ENCODE measurements at regions not wholly inside any gene's neighbourhood (a gene's known extent, or its start where the extent isn't known, plus 50 kb on each side); places are given as distances from the start of the nearest gene placed in this dataset.
A peak's percentile ranks its signal among the peaks of the same experiment; 100 is the strongest.

DNA sequence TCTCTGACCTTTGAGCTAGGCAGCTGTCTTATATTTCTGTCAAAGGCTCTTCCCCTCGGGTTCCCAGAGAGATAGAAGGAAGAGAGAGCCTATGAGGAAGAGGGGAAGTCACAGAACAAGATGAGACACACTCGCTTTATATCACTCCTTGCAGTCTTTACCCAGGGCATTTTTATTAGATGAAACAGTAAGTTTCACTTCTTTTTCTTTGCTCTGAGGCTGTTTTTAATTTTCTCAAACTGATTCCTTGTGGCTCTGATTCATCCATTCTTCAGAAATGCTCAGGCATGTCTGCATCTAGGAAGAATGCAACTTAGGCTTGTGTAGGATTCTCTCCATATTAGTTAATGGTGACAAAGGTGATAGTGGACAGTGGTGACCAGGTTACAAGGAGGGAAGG is 132.9 kb upstream of the CHD1 start:
- Histone ChIP-seq H2AFZ (ENCODE audit: insufficient read depth, low read depth, low read length, poor library complexity, severe bottlenecking) (peak overlapping the region; percentile 13), H3K36me3 (replicated peaks in 1 of 2; ENCODE audit: control extremely low read depth in 1 of 2, control insufficient read depth in 1 of 2, extremely low read depth in 1 of 2, insufficient read depth in 2 of 2, low read length in 1 of 2) (no peaks in the 10 kb centered on the region), H3K4me3 (ENCODE audit: control extremely low read depth in 1 of 5, extremely low read depth in 1 of 5, insufficient read depth in 1 of 5, low read depth in 2 of 5, low read length in 4 of 5) (no peak overlapping the region), H3K9me3 (ENCODE audit: control extremely low read depth in 1 of 3, control insufficient read depth in 2 of 3, insufficient read depth in 1 of 3, low read length in 2 of 3) (no peaks in the 10 kb centered on the region), H4K20me1 (ENCODE audit: control insufficient read depth, insufficient read depth, low read length, poor library complexity, severe bottlenecking) (no peaks in the 10 kb centered on the region), H3K4me2 (replicated peaks; ENCODE audit: low read depth, low read length, poor library complexity, severe bottlenecking) (no peak overlapping the region), H3K27ac (ENCODE audit: low read length in 2 of 2) (no peak overlapping the region), H3K27me3 (replicated peaks in 1 of 4; ENCODE audit: control extremely low read depth in 1 of 4, control insufficient read depth in 3 of 4, insufficient read depth in 4 of 4, low read length in 3 of 4) (no peaks in the 10 kb centered on the region), H3K79me2 (ENCODE audit: control insufficient read depth, insufficient read depth, low read length) (no peaks in the 10 kb centered on the region), H3K9ac (ENCODE audit: low read length) (no peak overlapping the region), H3K4me1 (ENCODE audit: control insufficient read depth in 2 of 2, insufficient read depth in 2 of 2, low read length in 2 of 2) (peaks cover 24 to 41% of the 10 kb centered on the region in 2 donors)
- Mint-ChIP-seq H3K4me3 (no peak overlapping the region), H3K27me3 (no peaks in the 10 kb centered on the region), H3K4me1 (peaks cover 37% of the 10 kb centered on the region), H3K9me3 (ENCODE audit: insufficient read depth) (no peaks in the 10 kb centered on the region), H3K27ac (no peak overlapping the region)
- ChIA-PET POLR2A (interaction anchor here (0.6 kb wide), 1 partner anchor 135 kb away, joined by 3 read pairs; no protein-coding TSS in a partner anchor), CTCF (interaction anchor here (0.9 to 9.1 kb wide), 18 partner anchors 16 to 291 kb away, joined by 3 to 90 read pairs (median 5); partner anchors contain the start of gene CHD1)
- intact Hi-C loops (cut with micrococcal nuclease) = loop anchor here (2.0 to 5.0 kb wide), 2 partner anchors 57 to 1829 kb away; no protein-coding TSS in a partner anchor
- TF ChIP-seq EZH2 (IDR thresholded peaks at IDR 0.05; ENCODE audit: borderline replicate concordance, insufficient read depth, low read depth, low read length, poor library complexity, severe bottlenecking) = no peak
- TF ChIP-seq, protein P1, sequence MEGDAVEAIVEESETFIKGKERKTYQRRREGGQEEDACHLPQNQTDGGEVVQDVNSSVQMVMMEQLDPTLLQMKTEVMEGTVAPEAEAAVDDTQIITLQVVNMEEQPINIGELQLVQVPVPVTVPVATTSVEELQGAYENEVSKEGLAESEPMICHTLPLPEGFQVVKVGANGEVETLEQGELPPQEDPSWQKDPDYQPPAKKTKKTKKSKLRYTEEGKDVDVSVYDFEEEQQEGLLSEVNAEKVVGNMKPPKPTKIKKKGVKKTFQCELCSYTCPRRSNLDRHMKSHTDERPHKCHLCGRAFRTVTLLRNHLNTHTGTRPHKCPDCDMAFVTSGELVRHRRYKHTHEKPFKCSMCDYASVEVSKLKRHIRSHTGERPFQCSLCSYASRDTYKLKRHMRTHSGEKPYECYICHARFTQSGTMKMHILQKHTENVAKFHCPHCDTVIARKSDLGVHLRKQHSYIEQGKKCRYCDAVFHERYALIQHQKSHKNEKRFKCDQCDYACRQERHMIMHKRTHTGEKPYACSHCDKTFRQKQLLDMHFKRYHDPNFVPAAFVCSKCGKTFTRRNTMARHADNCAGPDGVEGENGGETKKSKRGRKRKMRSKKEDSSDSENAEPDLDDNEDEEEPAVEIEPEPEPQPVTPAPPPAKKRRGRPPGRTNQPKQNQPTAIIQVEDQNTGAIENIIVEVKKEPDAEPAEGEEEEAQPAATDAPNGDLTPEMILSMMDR (IDR thresholded peaks at IDR 0.05) = no peak
- WGBS (ENCODE audit: insufficient coverage) = no CpG with 5 or more reads among the region's 2 CpGs
- no peak for ATAC-seq (ENCODE audit: low read depth)
- DNase-seq = no peak

DNA sequence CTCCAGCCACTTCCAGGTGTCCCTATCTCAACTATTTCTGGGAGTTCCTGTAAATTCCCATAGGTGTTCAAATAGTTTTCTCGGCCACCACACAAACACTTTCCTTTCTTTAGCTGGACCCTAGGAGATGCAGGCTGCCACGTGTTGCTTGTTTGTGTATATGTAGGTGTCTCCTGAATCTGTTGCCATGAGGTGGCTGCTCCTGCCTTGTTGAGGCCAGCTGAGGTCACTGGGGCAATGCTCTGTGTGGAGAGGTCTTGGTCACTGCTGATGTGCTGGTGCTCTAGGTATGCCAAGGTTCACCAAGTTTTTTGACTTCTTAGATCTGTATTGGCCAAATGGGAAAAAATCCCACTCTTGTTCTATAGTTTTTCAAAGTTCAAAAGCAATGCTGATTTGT is 132.5 kb upstream of the CHD1 start:
- peaks cover 38% of the 10 kb centered on the region for H3K4me1 Mint-ChIP-seq
- no peak overlapping the region for H3K4me2 ChIP-seq (replicated peaks; ENCODE audit: low read depth, low read length, poor library complexity, severe bottlenecking)
- intact Hi-C loops (cut with micrococcal nuclease) = loop anchor here (2.0 to 5.0 kb wide), 2 partner anchors 56 to 1829 kb away; no protein-coding TSS in a partner anchor

More for the DNA sequence above, 132.5 kb upstream of the CHD1 start:
- peaks cover 24 to 41% of the 10 kb centered on the region in 2 donors for H3K4me1 ChIP-seq (ENCODE audit: control insufficient read depth in 2 of 2, insufficient read depth in 2 of 2, low read length in 2 of 2)
- ChIA-PET CTCF (interaction anchor here (0.9 to 9.1 kb wide), 25 partner anchors 16 to 1830 kb away, joined by 3 to 90 read pairs (median 4); partner anchors contain the start of gene CHD1), POLR2A (interaction anchor here (0.6 to 1.4 kb wide), 2 partner anchors 132 to 134 kb away, joined by 3 to 11 read pairs; partner anchors contain the start of gene CHD1)
- no peak overlapping the region for H3K9ac ChIP-seq (ENCODE audit: low read length)
- H3K9me3 Mint-ChIP-seq (ENCODE audit: insufficient read depth) = no peaks in the 10 kb centered on the region
- no peak overlapping the region for H3K4me3 Mint-ChIP-seq
- no peaks in the 10 kb centered on the region for H3K27me3 ChIP-seq (replicated peaks in 1 of 4; ENCODE audit: control extremely low read depth in 1 of 4, control insufficient read depth in 3 of 4, insufficient read depth in 4 of 4, low read length in 3 of 4)
- H2AFZ ChIP-seq (ENCODE audit: insufficient read depth, low read depth, low read length, poor library complexity, severe bottlenecking) = peak overlapping the region; percentile 13
- WGBS (ENCODE audit: insufficient coverage) = 43% methylated on average over 1 of the region's 2 CpGs
- no peaks in the 10 kb centered on the region for H3K27me3 Mint-ChIP-seq
- no peak overlapping the region for H3K27ac ChIP-seq (ENCODE audit: low read length in 2 of 2)
- H3K27ac Mint-ChIP-seq = no peak overlapping the region
- DNase-seq (no peak), ATAC-seq (ENCODE audit: low read depth) (no peak)
- H3K4me3 ChIP-seq (ENCODE audit: control extremely low read depth in 1 of 5, extremely low read depth in 1 of 5, insufficient read depth in 1 of 5, low read depth in 2 of 5, low read length in 4 of 5) = no peak overlapping the region
- no peaks in the 10 kb centered on the region for H3K9me3 ChIP-seq (ENCODE audit: control extremely low read depth in 1 of 3, control insufficient read depth in 2 of 3, insufficient read depth in 1 of 3, low read length in 2 of 3)
- TF ChIP-seq, protein P1 (IDR thresholded peaks at IDR 0.05) = no peak
- no peak for TF ChIP-seq EZH2 (IDR thresholded peaks at IDR 0.05; ENCODE audit: borderline replicate concordance, insufficient read depth, low read depth, low read length, poor library complexity, severe bottlenecking)
- no peaks in the 10 kb centered on the region for H3K36me3 ChIP-seq (replicated peaks in 1 of 2; ENCODE audit: control extremely low read depth in 1 of 2, control insufficient read depth in 1 of 2, extremely low read depth in 1 of 2, insufficient read depth in 2 of 2, low read length in 1 of 2)
- no peaks in the 10 kb centered on the region for H4K20me1 ChIP-seq (ENCODE audit: control insufficient read depth, insufficient read depth, low read length, poor library complexity, severe bottlenecking)
- H3K79me2 ChIP-seq (ENCODE audit: control insufficient read depth, insufficient read depth, low read length) = no peaks in the 10 kb centered on the region

All from B cell (primary cell).